HG02678 (cell line): ENCODE measurements at regions not wholly inside any gene's neighbourhood (a gene's known extent, or its start where the extent isn't known, plus 50 kb on each side); places are given as distances from the start of the nearest gene placed in this dataset.
"Not testable (repeated sequence)": the region's sequence is repeated elsewhere in the genome, so short reads cannot be mapped to it uniquely, and the experiment has no call there.

Experiments used
- ATAC-seq: cut with Tn5 transposase; IDR thresholded peaks from one replicate; pipeline ENCODE4 v1.9.1; 2021; ENCODE audit warnings: mild to moderate bottlenecking, moderate library complexity; ENCODE audit not compliant: unreplicated experiment

GRCh38 chr22:22296047-22296446 lies 51.5 kb downstream of the VPREB1 start:
- ATAC-seq = not testable (repeated sequence)

GRCh38 chr22:22297159-22297793 lies 52.7 kb downstream of the VPREB1 start:
- ATAC-seq = not testable (repeated sequence)

GRCh38 chr22:22297794-22298653 lies 53.4 kb downstream of the VPREB1 start:
- ATAC-seq = peak; percentile 77

- ATAC-seq = not testable (repeated sequence)
Measured at GRCh38 chr22:22298654-22299009, 54.0 kb downstream of the VPREB1 start.

GRCh38 chr22:22300511-22300910 lies 55.9 kb downstream of the VPREB1 start:
- not testable (repeated sequence) for ATAC-seq

GRCh38 chr22:22300946-22301345 lies 56.4 kb downstream of the VPREB1 start:
- ATAC-seq = not testable (repeated sequence)

GRCh38 chr22:22316589-22316988 lies 72.0 kb downstream of the VPREB1 start:
- ATAC-seq = no peak

- ATAC-seq = no peak
Measured at GRCh38 chr22:22318723-22319465, 74.3 kb downstream of the VPREB1 start.

GRCh38 chr22:22321743-22322611 lies 77.4 kb downstream of the VPREB1 start:
- ATAC-seq = peak; percentile 72

- no peak for ATAC-seq
Measured at GRCh38 chr22:22322792-22323191, 78.2 kb downstream of the VPREB1 start.

- ATAC-seq = no peak
Measured at GRCh38 chr22:22327723-22328122, 83.1 kb downstream of the VPREB1 start.

GRCh38 chr22:22329792-22330191 lies 85.2 kb downstream of the VPREB1 start:
- ATAC-seq = no peak

- ATAC-seq = not testable (repeated sequence)
Measured at GRCh38 chr22:22335640-22336039, 91.1 kb downstream of the VPREB1 start.

- ATAC-seq = not testable (repeated sequence)
Measured at GRCh38 chr22:22336333-22336732, 91.7 kb downstream of the VPREB1 start.

GRCh38 chr22:22338778-22339177 lies 94.2 kb downstream of the VPREB1 start:
- ATAC-seq = not testable (repeated sequence)

GRCh38 chr22:22341736-22342135 lies 97.2 kb downstream of the VPREB1 start:
- no peak for ATAC-seq

- ATAC-seq = no peak
Measured at GRCh38 chr22:22342697-22343580, 98.4 kb downstream of the VPREB1 start.

GRCh38 chr22:22343581-22344296 lies 99.2 kb downstream of the VPREB1 start:
- no peak for ATAC-seq

GRCh38 chr22:22344430-22344829 lies 99.8 kb downstream of the VPREB1 start:
- ATAC-seq = no peak
